GM21737 (cell line): ENCODE measurements at regions not wholly inside any gene's neighbourhood (a gene's known extent, or its start where the extent isn't known, plus 50 kb on each side); places are given as distances from the start of the nearest gene placed in this dataset.

Experiments used
- ATAC-seq: cut with Tn5 transposase; IDR thresholded peaks from one replicate; pipeline ENCODE4 v1.9.1; 2021; ENCODE audit warnings: mild to moderate bottlenecking, moderate library complexity; ENCODE audit not compliant: unreplicated experiment

GRCh38 chr14:29102996-29103395 is 336.4 kb downstream of the FOXG1 start:
- ATAC-seq = no peak

- ATAC-seq = no peak
Observed at GRCh38 chr14:29108908-29109307, 342.3 kb downstream of the FOXG1 start.

- ATAC-seq = no peak
Observed at GRCh38 chr14:29109589-29109988, 343.0 kb downstream of the FOXG1 start.

GRCh38 chr14:29111554-29111953 is 345.0 kb downstream of the FOXG1 start:
- no peak for ATAC-seq

GRCh38 chr14:29123017-29123416 is 356.4 kb downstream of the FOXG1 start:
- ATAC-seq = no peak

GRCh38 chr14:29126361-29126760 is 359.8 kb downstream of the FOXG1 start:
- ATAC-seq = no peak

- no peak for ATAC-seq
Observed at GRCh38 chr14:29126865-29127264, 360.3 kb downstream of the FOXG1 start.

- ATAC-seq = no peak
Observed at GRCh38 chr14:29140016-29140415, 373.4 kb downstream of the FOXG1 start.

GRCh38 chr14:29144621-29145020 is 378.0 kb downstream of the FOXG1 start:
- ATAC-seq = no peak

- ATAC-seq = no peak
Observed at GRCh38 chr14:29148221-29148620, 381.6 kb downstream of the FOXG1 start.

- no peak for ATAC-seq
Observed at GRCh38 chr14:29149798-29150197, 383.2 kb downstream of the FOXG1 start.

- ATAC-seq = no peak
Observed at GRCh38 chr14:29150659-29151058, 384.1 kb downstream of the FOXG1 start.

GRCh38 chr14:29156096-29156495 is 389.5 kb downstream of the FOXG1 start:
- no peak for ATAC-seq

GRCh38 chr14:29161593-29161992 is 395.0 kb downstream of the FOXG1 start:
- no peak for ATAC-seq

- no peak for ATAC-seq
Observed at GRCh38 chr14:29163109-29163508, 396.5 kb downstream of the FOXG1 start.

GRCh38 chr14:29165431-29165830 is 398.8 kb downstream of the FOXG1 start:
- ATAC-seq = no peak

- no peak for ATAC-seq
Observed at GRCh38 chr14:29166507-29166906, 399.9 kb downstream of the FOXG1 start.

- ATAC-seq = no peak
Observed at GRCh38 chr14:29168149-29168548, 401.6 kb downstream of the FOXG1 start.

- no peak for ATAC-seq
Observed at GRCh38 chr14:29169408-29169807, 402.8 kb downstream of the FOXG1 start.

- no peak for ATAC-seq
Observed at GRCh38 chr14:29175706-29176105, 409.1 kb downstream of the FOXG1 start.

GRCh38 chr14:29176876-29177275 is 410.3 kb downstream of the FOXG1 start:
- no peak for ATAC-seq

GRCh38 chr14:29178971-29179370 is 412.4 kb downstream of the FOXG1 start:
- ATAC-seq = no peak

- no peak for ATAC-seq
Observed at GRCh38 chr14:29191092-29191491, 424.5 kb downstream of the FOXG1 start.

- ATAC-seq = no peak
Observed at GRCh38 chr14:29197557-29197956, 431.0 kb downstream of the FOXG1 start.
